GM23338 (cell line): ENCODE measurements at regions not wholly inside any gene's neighbourhood (a gene's known extent, or its start where the extent isn't known, plus 50 kb on each side); places are given as distances from the start of the nearest gene placed in this dataset.

Source experiments
- ATAC-seq: fragments of 200-7000 bp; cut with Tn5 transposase; 3 replicates; pipeline ENCODE4 v1.9.1; 2020
- DNase-seq: peaks from one replicate; pipeline ENCODE4 v3.0.0-alpha.2; 2015; ENCODE audit warnings: low spot score
- H2AFZ ChIP-seq: fragments of 200-600 bp; sonication (generic); 2 replicates; pipeline ENCODE4 v1.8.0; 2016; ENCODE audit warnings: antibody characterized with exemption, mild to moderate bottlenecking, moderate library complexity
- H3F3A ChIP-seq: fragments of 200-600 bp; sonication (generic); replicated peaks from 2 replicates; pipeline ENCODE4 v1.8.0; 2017; ENCODE audit warnings: antibody characterized with exemption, mixed run types, low read depth
- H3K27ac ChIP-seq: fragments of 200-600 bp; sonication (generic); 2 replicates; pipeline ENCODE4 v1.6.1; 2016; ENCODE audit warnings: low read depth
- H3K27me3 ChIP-seq: fragments of 200-600 bp; sonication (generic); 2 replicates; pipeline ENCODE4 v1.8.0; 2016; ENCODE audit warnings: mild to moderate bottlenecking, mixed run types, moderate library complexity; ENCODE audit not compliant: insufficient read depth
- H3K36me3 ChIP-seq: fragments of 200-600 bp; sonication (generic); 2 replicates; pipeline ENCODE4 v1.8.0; 2016; ENCODE audit warnings: mild to moderate bottlenecking; ENCODE audit not compliant: insufficient read depth
- H3K4me1 ChIP-seq: fragments of 200-600 bp; sonication (generic); 2 replicates; pipeline ENCODE4 v1.8.0; 2016; ENCODE audit warnings: mild to moderate bottlenecking, moderate library complexity; ENCODE audit not compliant: insufficient read depth
- H3K4me2 ChIP-seq: fragments of 200-600 bp; sonication (generic); 2 replicates; pipeline ENCODE4 v1.7.1; 2017; ENCODE audit warnings: mixed run types
- H3K4me3 ChIP-seq: fragments of 200-600 bp; sonication (generic); 2 replicates; pipeline ENCODE4 v1.6.1; 2016; ENCODE audit warnings: mixed run types
- H3K79me2 ChIP-seq: fragments of 200-600 bp; sonication (generic); replicated peaks from 2 replicates; pipeline ENCODE4 v1.8.0; 2017; ENCODE audit warnings: mild to moderate bottlenecking; ENCODE audit not compliant: insufficient read depth
- H3K9me2 ChIP-seq: fragments of 200-600 bp; sonication (generic); 2 replicates; pipeline ENCODE4 v1.8.0; 2017; ENCODE audit not compliant: insufficient read depth
- H4K20me1 ChIP-seq: fragments of 200-600 bp; sonication (generic); replicated peaks from 2 replicates; pipeline ENCODE4 v1.8.0; 2017; ENCODE audit warnings: mild to moderate bottlenecking; ENCODE audit not compliant: insufficient read depth
- H3K27ac Mint-ChIP-seq: 2 replicates; pipeline ENCODE4 v1.8.0; 2020; ENCODE audit warnings: inconsistent platforms, mild to moderate bottlenecking, moderate library complexity, mixed read lengths
- H3K27me3 Mint-ChIP-seq: 3 replicates; pipeline ENCODE4 v1.8.0; 2022; ENCODE audit warnings: low read depth, mild to moderate bottlenecking, moderate library complexity, mixed read lengths, inconsistent platforms; ENCODE audit not compliant: insufficient read depth, poor library complexity
- H3K36me3 Mint-ChIP-seq: 3 replicates; pipeline ENCODE4 v1.8.0; 2021; ENCODE audit warnings: low read depth, mild to moderate bottlenecking, inconsistent platforms, moderate library complexity, mixed read lengths
- H3K4me1 Mint-ChIP-seq: 3 replicates; pipeline ENCODE4 v1.8.0; 2020; ENCODE audit warnings: mild to moderate bottlenecking, inconsistent platforms, mixed read lengths
- H3K4me3 Mint-ChIP-seq: 3 replicates; pipeline ENCODE4 v1.8.0; 2021; ENCODE audit warnings: moderate library complexity, mild to moderate bottlenecking, inconsistent platforms, mixed read lengths
- H3K9me3 Mint-ChIP-seq: 3 replicates; pipeline ENCODE4 v1.8.0; 2020; ENCODE audit warnings: moderate library complexity, mild to moderate bottlenecking, inconsistent platforms, mixed read lengths
- CREB1 ChIP-seq: fragments of 250-450 bp; sonication (Bioruptor Pico); IDR thresholded peaks from 2 replicates; pipeline ENCODE4 v1.5.0; 2020; ENCODE audit warnings: low read depth, mild to moderate bottlenecking, moderate library complexity
- EZH2 ChIP-seq: fragments of 200-600 bp; sonication (generic); IDR thresholded peaks from one replicate; pipeline ENCODE4 v1.8.0; 2017; ENCODE audit warnings: antibody characterized with exemption, mild to moderate bottlenecking, low read depth; ENCODE audit not compliant: unreplicated experiment
- EZH2phosphoT487 ChIP-seq: fragments of 200-600 bp; sonication (generic); IDR thresholded peaks from one replicate; pipeline ENCODE4 v1.8.1; 2018; ENCODE audit warnings: antibody characterized with exemption; ENCODE audit not compliant: unreplicated experiment
- JUNB ChIP-seq: IDR thresholded peaks from one replicate; pipeline ENCODE4 v1.6.1; 2016; ENCODE audit warnings: antibody characterized with exemption; ENCODE audit not compliant: unreplicated experiment
- NANOG ChIP-seq: IDR thresholded peaks from 2 replicates; pipeline ENCODE4 v1.6.1; 2016; ENCODE audit warnings: antibody characterized with exemption, borderline replicate concordance
- POLR2AphosphoS5 ChIP-seq: IDR thresholded peaks from 2 replicates; pipeline ENCODE4 v1.6.1; 2016; ENCODE audit warnings: antibody characterized with exemption, low read depth
- STAT1 ChIP-seq: IDR thresholded peaks from one replicate; pipeline ENCODE4 v1.6.1; 2016; ENCODE audit warnings: antibody characterized with exemption; ENCODE audit not compliant: unreplicated experiment
- ZNF114 ChIP-seq: fragments of 250-450 bp; sonication (Bioruptor Pico); IDR thresholded peaks from 2 replicates; pipeline ENCODE4 v1.5.0; 2020; ENCODE audit warnings: mild to moderate bottlenecking, moderate library complexity
- ZNF331 ChIP-seq: fragments of 250-450 bp; sonication (Bioruptor Pico); IDR thresholded peaks from 2 replicates; pipeline ENCODE4 v1.5.0; 2020; ENCODE audit warnings: low read depth, mild to moderate bottlenecking, moderate library complexity
- TF ChIP-seq, protein P1 (sequence below), 2 experiments: fragments of 200-600 bp in 1 of 2; sonication (generic) in 1 of 2; conservative IDR thresholded peaks; 2 replicates each; pipeline versions ENCODE4 v1.5.1 to v1.6.1; 2016 to 2017; ENCODE audit warnings: antibody characterized with exemption in 2 of 2, low read depth in 2 of 2, mild to moderate bottlenecking in 2 of 2, moderate library complexity in 1 of 2
- TF ChIP-seq, protein P2 (sequence below): IDR thresholded peaks from one replicate; pipeline ENCODE4 v1.6.1; 2018; ENCODE audit warnings: antibody characterized with exemption; ENCODE audit not compliant: unreplicated experiment

DNA sequence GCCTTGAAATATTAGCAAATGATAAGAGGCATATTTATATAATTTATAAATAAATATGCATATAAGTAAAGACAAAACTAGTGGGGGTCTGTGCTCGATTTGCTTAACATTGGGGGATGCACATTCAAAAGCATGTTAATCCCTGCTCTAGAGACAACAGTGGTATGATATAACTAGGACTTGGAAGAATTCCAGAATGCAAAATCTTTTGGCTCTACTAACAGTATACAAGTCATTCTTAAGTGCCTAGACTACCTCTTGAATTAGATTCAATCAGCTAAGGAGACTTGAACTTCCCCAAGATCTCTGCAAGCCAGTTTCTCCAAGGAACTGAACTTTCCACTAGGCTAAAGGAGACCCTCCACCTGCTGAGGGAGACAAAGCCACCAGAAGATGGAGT, 282.7 kb upstream of the RORA start (continued):
- TF ChIP-seq POLR2AphosphoS5 = no peak

DNA sequence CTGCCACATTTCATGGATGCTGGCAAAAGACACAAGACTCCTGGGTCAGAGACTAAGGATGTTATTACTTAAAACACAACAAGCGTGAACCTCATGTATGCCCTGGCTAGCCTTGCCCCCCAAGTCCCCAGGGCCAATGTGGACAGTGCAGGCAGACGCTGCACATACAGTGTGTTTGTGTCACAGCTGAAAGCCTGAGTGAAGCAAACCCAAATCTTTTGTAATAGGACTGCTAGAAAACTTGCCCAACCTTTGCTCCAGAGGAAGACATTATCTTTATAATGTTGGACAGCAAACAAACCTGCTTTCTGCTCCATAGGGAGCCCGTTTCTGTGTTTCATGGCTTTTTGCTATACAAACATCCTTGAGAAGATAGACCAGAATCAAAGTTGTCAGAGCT, 282.0 kb upstream of the RORA start:
- no peaks in the 10 kb centered on the region for H3K4me1 Mint-ChIP-seq
- no peaks in the 10 kb centered on the region; the same call in 1 of the 2 replicates for H3K4me1 ChIP-seq
- DNase-seq = no peak
- no peak overlapping the region for H3K27ac ChIP-seq
- no peaks in the 10 kb centered on the region for H3F3A ChIP-seq
- no peaks in the 10 kb centered on the region for H3K27me3 Mint-ChIP-seq
- H4K20me1 ChIP-seq = no peaks in the 10 kb centered on the region
- H3K9me3 Mint-ChIP-seq = no peaks in the 10 kb centered on the region
- H3K27ac Mint-ChIP-seq = no peak overlapping the region
- no peaks in the 10 kb centered on the region for H3K36me3 Mint-ChIP-seq
- no peak for ATAC-seq
- H3K79me2 ChIP-seq = no peaks in the 10 kb centered on the region
- no peaks in the 10 kb centered on the region for H3K9me2 ChIP-seq
- H3K36me3 ChIP-seq = no peaks in the 10 kb centered on the region
- no peak overlapping the region for H3K4me3 Mint-ChIP-seq
- H3K27me3 ChIP-seq = no peaks in the 10 kb centered on the region
- H2AFZ ChIP-seq = no peak overlapping the region
- TF ChIP-seq POLR2AphosphoS5 (no peak), EZH2phosphoT487 (no peak), JUNB (no peak), STAT1 (no peak), ZNF331 (CRISPR knock-in tag) (no peak), EZH2 (no peak)
- no peak overlapping the region for H3K4me3 ChIP-seq
- H3K4me2 ChIP-seq = no peak overlapping the region

DNA sequence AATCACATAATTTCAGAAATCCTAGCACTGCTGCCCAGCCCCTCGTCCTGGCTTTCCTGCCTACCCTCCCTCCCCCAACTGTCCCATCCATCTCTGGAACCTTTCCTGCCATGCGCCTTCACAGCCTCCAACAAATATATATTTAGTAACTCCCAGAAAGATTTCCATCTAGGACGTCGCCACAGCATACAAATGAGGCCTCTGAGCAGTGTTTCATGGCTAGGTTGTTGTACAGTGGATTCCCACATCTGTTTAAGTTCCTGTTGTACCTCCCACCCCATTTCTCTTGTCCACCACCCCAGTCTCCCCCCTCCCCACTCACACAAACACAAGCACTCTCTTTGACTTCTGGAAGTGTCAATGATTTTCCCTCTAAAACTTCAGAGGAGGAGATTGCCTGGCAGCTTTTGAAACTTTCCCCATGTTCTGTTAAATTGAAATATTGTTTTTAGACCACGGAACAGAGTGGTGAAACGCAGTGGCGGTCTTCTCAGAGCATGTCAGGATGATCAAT, 280.3 kb upstream of the RORA start:
- Histone ChIP-seq H3K4me3 (no peak overlapping the region), H4K20me1 (no peaks in the 10 kb centered on the region), H3K4me1 (no peaks in the 10 kb centered on the region), H3F3A (no peaks in the 10 kb centered on the region), H3K27me3 (no peaks in the 10 kb centered on the region), H3K9me2 (no peaks in the 10 kb centered on the region), H3K36me3 (no peaks in the 10 kb centered on the region), H3K4me2 (no peak overlapping the region), H3K79me2 (no peaks in the 10 kb centered on the region), H3K27ac (no peak overlapping the region), H2AFZ (no peak overlapping the region)
- no peak for DNase-seq
- H3K36me3 Mint-ChIP-seq = no peaks in the 10 kb centered on the region
- ATAC-seq = no peak
- no peaks in the 10 kb centered on the region for H3K4me1 Mint-ChIP-seq
- no peak overlapping the region for H3K27ac Mint-ChIP-seq
- H3K27me3 Mint-ChIP-seq = no peaks in the 10 kb centered on the region
- TF ChIP-seq ZNF331 (CRISPR knock-in tag) = no peak
- H3K4me3 Mint-ChIP-seq = no peak overlapping the region
- no peaks in the 10 kb centered on the region for H3K9me3 Mint-ChIP-seq

DNA sequence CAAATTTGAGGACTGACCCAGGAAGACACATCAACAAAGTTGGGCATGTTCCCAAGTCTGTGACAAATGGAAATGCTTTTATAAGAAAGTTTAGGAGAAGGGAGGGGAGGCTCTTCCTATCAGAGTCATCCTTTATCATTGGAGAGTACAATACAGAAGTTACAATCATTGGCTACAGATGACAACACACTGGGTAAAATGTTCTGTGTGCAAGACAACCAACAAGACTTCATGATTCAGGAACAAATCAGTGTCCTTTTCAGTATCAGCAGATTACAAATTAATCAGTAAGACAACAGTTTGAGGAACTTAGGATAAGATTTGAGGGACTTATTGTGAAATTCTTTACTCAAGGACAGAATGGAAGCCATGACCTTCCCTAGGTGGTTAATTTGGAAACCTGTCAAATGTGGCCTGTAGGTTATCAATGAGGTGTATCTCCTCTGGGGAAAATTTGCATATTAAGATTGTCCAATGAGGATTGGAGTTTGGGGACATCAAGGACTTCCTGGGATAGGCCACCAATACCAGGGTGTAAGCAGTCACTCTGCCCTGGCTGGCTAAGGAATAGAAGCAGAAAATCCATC, 274.4 kb upstream of the RORA start:
- Mint-ChIP-seq H3K4me3 (no peak overlapping the region), H3K27me3 (no peaks in the 10 kb centered on the region), H3K36me3 (no peaks in the 10 kb centered on the region), H3K9me3 (no peaks in the 10 kb centered on the region), H3K4me1 (peaks cover 27% of the 10 kb centered on the region), H3K27ac (no peak overlapping the region)
- Histone ChIP-seq H2AFZ (no peak overlapping the region), H3K27me3 (no peaks in the 10 kb centered on the region), H4K20me1 (no peaks in the 10 kb centered on the region), H3F3A (no peaks in the 10 kb centered on the region), H3K4me1 (peaks cover 23% of the 10 kb centered on the region), H3K4me2 (no peak overlapping the region), H3K27ac (no peak overlapping the region), H3K9me2 (0 out of 2 replicates have a peak, but pooled peaks cover 6% of the 10 kb centered on the region), H3K36me3 (no peaks in the 10 kb centered on the region), H3K79me2 (no peaks in the 10 kb centered on the region), H3K4me3 (no peak overlapping the region)
- DNase-seq (no peak), ATAC-seq (no peak)
- TF ChIP-seq, protein P1, sequence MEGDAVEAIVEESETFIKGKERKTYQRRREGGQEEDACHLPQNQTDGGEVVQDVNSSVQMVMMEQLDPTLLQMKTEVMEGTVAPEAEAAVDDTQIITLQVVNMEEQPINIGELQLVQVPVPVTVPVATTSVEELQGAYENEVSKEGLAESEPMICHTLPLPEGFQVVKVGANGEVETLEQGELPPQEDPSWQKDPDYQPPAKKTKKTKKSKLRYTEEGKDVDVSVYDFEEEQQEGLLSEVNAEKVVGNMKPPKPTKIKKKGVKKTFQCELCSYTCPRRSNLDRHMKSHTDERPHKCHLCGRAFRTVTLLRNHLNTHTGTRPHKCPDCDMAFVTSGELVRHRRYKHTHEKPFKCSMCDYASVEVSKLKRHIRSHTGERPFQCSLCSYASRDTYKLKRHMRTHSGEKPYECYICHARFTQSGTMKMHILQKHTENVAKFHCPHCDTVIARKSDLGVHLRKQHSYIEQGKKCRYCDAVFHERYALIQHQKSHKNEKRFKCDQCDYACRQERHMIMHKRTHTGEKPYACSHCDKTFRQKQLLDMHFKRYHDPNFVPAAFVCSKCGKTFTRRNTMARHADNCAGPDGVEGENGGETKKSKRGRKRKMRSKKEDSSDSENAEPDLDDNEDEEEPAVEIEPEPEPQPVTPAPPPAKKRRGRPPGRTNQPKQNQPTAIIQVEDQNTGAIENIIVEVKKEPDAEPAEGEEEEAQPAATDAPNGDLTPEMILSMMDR (conservative IDR thresholded peaks at IDR 0.05; ENCODE audit: low read depth in 2 of 2) = no peak
- TF ChIP-seq, protein P2, sequence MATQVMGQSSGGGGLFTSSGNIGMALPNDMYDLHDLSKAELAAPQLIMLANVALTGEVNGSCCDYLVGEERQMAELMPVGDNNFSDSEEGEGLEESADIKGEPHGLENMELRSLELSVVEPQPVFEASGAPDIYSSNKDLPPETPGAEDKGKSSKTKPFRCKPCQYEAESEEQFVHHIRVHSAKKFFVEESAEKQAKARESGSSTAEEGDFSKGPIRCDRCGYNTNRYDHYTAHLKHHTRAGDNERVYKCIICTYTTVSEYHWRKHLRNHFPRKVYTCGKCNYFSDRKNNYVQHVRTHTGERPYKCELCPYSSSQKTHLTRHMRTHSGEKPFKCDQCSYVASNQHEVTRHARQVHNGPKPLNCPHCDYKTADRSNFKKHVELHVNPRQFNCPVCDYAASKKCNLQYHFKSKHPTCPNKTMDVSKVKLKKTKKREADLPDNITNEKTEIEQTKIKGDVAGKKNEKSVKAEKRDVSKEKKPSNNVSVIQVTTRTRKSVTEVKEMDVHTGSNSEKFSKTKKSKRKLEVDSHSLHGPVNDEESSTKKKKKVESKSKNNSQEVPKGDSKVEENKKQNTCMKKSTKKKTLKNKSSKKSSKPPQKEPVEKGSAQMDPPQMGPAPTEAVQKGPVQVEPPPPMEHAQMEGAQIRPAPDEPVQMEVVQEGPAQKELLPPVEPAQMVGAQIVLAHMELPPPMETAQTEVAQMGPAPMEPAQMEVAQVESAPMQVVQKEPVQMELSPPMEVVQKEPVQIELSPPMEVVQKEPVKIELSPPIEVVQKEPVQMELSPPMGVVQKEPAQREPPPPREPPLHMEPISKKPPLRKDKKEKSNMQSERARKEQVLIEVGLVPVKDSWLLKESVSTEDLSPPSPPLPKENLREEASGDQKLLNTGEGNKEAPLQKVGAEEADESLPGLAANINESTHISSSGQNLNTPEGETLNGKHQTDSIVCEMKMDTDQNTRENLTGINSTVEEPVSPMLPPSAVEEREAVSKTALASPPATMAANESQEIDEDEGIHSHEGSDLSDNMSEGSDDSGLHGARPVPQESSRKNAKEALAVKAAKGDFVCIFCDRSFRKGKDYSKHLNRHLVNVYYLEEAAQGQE = no peak
- TF ChIP-seq EZH2 = no peak
- no peak for TF ChIP-seq ZNF114 (CRISPR knock-in tag)
- no peak for TF ChIP-seq CREB1 (CRISPR knock-in tag)
- no peak for TF ChIP-seq EZH2phosphoT487
- TF ChIP-seq POLR2AphosphoS5 = no peak
- no peak for TF ChIP-seq NANOG
- TF ChIP-seq JUNB = no peak
- TF ChIP-seq STAT1 = no peak
